DOHH2 (cell line): ENCODE measurements at regions not wholly inside any gene's neighbourhood (a gene's known extent, or its start where the extent isn't known, plus 50 kb on each side); places are given as distances from the start of the nearest gene placed in this dataset.

Experiments
- EZH2phosphoT487 ChIP-seq: fragments of 200-600 bp; sonication (generic); IDR thresholded peaks from 2 replicates; pipeline ENCODE4 v1.6.1; 2017; ENCODE audit warnings: borderline replicate concordance, mild to moderate bottlenecking, antibody characterized with exemption, low read length, moderate library complexity, mixed read lengths
- TF ChIP-seq, protein P1 (sequence below): fragments of 200-600 bp; sonication (generic); IDR thresholded peaks from one replicate; pipeline ENCODE4 v1.5.1; 2014; ENCODE audit warnings: antibody characterized with exemption, mild to moderate bottlenecking, low read depth, low read length; ENCODE audit not compliant: poor library complexity, severe bottlenecking

- TF ChIP-seq, protein P1, sequence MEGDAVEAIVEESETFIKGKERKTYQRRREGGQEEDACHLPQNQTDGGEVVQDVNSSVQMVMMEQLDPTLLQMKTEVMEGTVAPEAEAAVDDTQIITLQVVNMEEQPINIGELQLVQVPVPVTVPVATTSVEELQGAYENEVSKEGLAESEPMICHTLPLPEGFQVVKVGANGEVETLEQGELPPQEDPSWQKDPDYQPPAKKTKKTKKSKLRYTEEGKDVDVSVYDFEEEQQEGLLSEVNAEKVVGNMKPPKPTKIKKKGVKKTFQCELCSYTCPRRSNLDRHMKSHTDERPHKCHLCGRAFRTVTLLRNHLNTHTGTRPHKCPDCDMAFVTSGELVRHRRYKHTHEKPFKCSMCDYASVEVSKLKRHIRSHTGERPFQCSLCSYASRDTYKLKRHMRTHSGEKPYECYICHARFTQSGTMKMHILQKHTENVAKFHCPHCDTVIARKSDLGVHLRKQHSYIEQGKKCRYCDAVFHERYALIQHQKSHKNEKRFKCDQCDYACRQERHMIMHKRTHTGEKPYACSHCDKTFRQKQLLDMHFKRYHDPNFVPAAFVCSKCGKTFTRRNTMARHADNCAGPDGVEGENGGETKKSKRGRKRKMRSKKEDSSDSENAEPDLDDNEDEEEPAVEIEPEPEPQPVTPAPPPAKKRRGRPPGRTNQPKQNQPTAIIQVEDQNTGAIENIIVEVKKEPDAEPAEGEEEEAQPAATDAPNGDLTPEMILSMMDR: no peak
- TF ChIP-seq EZH2phosphoT487: no peak
Observed at GRCh38 chr13:107799001-107799400, 416.3 kb downstream of the LIG4 start.
